ENCODE measurements at regions not wholly inside any gene's neighbourhood (a gene's known extent, or its start where the extent isn't known, plus 50 kb on each side); places are given as distances from the start of the nearest gene placed in this dataset.

GRCh38 chr13:103973740-103974139, 907.5 kb upstream of the SLC10A2 start:
- no peak for DNase-seq

DNA sequence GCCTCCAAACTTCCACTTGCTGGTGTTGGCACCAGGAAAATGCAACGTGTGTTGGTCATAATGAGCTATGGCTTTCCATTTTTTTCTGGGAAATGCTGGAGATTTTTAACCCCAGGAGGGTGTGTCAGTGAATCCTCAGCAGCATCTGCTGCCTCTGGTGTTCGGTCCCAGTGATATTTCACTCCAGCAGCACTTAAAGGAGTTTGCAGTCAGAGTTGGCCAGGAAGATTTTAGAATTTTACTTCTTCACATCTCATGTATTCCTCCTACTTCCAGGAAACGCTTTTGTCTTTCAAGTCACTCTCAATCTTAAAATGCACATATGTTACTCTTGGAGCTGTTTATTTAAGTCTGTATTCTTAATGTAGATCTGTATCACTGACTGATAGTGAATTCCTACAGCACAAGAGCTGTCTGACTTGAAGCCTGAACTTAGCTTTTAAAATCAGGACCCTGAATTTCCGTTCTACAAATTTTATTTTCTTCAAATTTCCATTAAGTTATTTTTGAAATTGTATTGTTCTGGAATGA, 903.4 kb upstream of the SLC10A2 start:
- no peak for DNase-seq

GRCh38 chr13:103965506-103966243, 899.5 kb upstream of the SLC10A2 start:
- no peak for DNase-seq

GRCh38 chr13:103961784-103962183, 895.6 kb upstream of the SLC10A2 start:
- DNase-seq = no peak

GRCh38 chr13:103961129-103961528, 894.9 kb upstream of the SLC10A2 start:
- DNase-seq = no peak

DNA sequence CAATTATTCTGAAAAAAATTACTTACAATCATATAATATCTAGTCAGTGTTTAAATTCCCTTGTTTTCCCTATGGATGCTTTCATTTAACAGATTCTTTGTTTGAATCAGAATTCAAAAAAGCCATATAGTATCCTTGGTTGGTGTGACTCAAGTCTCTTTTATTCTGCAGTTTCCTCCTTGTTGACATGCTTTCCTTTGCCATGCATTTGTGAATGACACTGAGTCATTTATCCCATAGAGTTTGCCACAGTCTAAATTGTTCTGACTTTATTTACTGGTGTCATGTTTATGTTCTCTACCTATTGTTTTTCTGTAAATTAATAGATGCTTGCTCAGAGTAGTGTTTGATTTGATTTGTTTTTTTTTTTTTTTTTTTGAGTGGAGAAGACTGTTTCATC, 893.8 kb upstream of the SLC10A2 start:
- no peak for DNase-seq

DNA sequence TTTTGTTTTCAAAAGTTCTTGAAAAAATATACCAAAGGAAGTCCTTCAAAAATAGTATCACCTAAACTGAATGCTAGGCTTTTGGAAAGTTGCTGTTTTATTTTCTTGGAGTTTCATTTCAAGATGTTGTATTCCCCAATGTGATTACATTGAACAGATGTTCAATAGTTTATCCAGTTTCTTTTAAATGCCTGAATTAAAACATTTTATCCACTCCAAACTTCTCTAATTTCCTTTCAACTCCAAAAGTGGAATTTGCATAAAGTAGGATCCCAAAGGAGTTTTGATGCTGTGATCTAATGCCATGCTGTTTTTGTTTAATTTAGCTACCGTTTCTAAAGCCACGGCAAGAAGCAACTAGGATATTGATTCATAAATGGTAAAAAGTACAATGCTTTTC, 892.5 kb upstream of the SLC10A2 start:
- DNase-seq = no peak

DNA sequence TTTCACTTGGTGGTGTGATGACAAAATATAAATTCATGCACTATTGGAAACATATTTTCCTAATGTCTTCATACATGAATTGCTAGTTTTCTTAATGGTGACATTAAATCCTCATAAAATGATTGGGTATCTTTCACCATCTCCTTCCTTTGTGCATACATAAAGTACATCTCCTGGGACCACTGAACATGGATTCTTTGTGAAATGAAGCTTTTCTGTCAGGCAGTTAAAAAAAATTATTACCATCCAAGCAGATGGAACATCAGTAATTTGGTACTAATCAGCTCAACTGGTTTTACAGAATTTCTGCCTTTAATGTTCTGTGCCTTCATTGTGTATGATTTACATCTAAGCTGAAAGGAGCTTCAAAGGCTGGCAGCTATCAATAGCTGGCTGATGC, 891.7 kb upstream of the SLC10A2 start:
- no peak for DNase-seq

- DNase-seq = no peak
Measured at GRCh38 chr13:103953859-103954258, 887.6 kb upstream of the SLC10A2 start.

DNA sequence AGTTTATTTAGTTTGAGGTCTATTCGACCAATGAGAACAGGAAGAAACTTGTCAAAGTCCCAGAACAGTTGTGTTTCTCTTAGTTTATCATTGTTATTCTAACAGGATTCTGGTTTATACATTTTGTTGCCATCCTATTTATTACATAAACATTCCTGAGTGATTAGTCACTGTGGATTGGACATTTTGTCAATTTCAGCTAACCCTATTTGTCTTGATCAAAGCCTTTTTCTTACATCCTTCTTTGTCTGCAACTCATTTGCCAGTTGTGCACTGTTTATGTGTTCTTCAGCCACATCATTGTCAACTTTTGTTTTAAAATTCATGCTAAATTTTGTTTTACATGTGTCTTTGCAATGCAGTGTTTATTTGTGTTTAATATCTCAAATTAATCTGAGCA, 886.0 kb upstream of the SLC10A2 start:
- no peak for DNase-seq

GRCh38 chr13:103948426-103948825, 882.2 kb upstream of the SLC10A2 start:
- DNase-seq = no peak

GRCh38 chr13:103945836-103946235, 879.6 kb upstream of the SLC10A2 start:
- DNase-seq = no peak

DNA sequence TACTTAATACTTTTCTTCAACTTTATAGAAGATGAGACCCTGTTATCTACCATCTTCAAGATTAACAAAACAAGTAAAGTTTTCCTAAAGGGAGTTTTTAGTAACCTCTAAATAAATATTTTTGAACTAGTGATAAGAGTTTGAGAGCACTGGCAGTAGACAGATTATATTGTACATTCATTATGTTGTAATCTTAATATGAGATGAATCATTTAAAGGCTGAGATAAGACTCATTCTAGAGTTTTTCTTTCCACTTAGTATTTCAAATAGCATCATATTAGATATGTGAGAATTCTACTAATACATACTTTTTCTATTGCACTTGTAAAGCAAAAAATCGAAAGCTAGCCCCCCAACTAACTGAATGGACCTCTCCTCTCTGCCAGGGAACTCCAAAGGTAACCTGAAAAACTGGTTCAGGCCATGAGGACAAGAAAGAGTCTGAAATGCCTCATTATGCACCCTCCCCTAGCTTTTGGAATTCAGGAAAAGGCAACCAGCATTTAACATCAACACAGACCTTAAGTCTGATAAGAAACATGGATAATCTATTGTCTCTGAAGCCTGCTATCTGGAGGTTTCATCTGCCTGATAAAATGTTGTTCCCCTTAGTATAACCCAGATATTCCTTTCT, 875.4 kb upstream of the SLC10A2 start:
- DNase-seq = no peak

DNA sequence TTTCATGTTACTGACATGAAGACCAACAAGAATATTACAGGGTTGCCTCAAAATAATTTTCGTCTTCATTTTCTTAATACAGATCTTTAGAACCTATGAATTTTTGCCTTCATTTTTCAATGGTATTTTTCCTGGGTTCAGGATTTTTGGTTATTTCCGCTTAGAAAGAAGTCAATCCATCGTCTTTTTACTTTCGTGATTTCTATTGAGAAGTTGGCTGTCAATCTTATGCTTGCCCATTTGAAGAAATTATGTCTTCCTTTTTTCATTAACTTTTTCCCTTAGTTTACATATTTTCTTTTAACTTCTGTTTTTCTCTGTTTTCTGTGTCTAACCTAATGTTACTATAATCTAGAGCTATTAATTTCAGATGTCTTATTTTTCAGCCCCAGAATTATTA, 868.9 kb upstream of the SLC10A2 start:
- DNase-seq = no peak

- DNase-seq = no peak
Measured at GRCh38 chr13:103931885-103932284, 865.7 kb upstream of the SLC10A2 start.

GRCh38 chr13:103931331-103931845, 865.2 kb upstream of the SLC10A2 start:
- DNase-seq = no peak

GRCh38 chr13:103926118-103926517, 859.9 kb upstream of the SLC10A2 start:
- no peak for DNase-seq

- DNase-seq = no peak
Measured at GRCh38 chr13:103908911-103909310, 842.7 kb upstream of the SLC10A2 start.

GRCh38 chr13:103908274-103908673, 842.1 kb upstream of the SLC10A2 start:
- DNase-seq = no peak

DNA sequence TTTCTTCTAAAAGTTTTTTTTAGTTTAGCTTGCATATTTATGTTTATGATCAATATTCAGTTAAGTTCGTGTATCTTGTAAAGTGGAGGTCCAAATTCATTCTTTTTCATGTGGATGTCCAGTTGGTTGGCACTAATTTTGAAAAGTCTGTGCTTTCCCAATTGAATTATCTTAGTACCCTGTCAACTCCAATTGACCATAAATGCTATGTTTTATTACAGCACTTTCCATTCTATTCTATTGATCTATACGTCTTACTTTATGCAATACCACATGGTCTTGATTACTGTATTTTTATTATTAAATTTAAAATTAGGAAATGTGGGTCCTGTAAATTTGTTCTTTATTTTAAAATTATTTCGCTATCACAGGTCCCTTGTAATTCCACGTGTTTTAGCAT, 837.6 kb upstream of the SLC10A2 start:
- DNase-seq = no peak

DNA sequence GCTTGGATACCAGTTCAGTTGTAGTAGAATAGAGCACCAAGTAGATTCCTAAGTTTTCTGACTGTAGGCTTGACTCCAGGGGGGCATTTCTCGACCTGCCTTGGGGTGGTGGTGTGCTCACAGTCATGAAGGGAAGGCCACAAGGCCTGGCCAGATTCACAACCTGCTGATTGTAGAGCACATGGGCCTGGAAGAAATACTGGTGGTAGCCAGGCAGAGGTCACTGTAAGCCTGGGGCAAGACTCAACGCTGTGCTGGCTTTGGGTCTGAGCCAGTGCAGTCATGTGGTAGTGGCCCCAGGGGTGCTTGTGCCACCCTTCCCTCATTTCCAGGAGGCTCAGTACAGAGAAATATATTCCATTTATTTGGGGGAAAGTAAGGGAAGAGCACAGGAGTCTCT, 832.3 kb upstream of the SLC10A2 start:
- no peak for DNase-seq

DNA sequence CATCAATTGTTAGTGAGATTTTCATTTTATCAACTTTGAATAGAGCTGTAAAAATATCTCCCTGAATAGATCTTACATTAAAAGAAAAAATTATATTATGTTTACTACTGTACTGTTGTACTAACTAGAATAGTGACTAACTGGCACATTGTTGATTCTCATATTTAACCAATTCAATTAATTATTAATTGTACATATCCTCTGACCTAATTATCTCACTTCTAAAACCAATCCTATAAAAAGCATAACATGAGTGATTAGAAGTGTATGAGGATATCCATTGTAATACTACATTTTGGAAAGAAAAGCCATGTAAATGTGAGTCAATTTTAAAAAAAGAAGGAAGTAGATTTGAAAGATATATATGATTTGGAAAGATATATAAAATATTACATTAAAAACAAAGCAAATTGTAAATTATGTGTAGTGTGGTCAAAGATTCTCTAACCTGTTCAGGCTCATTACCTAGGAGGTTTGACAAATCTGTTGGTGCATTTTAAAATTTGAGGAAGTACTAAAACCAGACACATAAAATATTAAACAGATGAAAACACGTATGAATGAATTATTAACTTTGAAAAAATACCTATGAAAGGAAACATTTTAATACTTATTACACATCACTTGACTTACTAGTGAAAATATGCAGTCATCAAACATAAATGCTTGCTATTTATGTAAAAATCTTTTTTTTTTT, 829.8 kb upstream of the SLC10A2 start:
- no peak for DNase-seq

DNA sequence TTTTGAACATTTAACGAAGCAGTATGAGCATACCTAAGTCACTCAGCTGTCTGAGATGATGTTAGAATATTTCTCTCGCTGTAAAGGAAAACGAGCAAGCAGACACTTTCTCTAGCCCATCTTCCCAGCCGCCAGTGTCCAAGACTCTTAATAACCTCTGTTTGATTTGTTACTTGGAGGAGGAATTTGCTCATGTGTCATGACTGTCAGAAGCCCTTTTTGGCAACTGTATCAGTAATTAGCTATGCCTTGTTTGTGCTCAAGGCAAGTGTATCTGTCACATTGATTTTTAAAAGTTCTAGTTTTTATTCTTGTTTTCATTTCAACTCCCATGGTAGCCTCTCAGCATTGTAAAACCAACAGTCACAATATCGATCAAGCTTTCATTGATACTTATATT, 828.4 kb upstream of the SLC10A2 start:
- no peak for DNase-seq

Data from DMS153 (cell line).